NCI-H2171 (cell line): ENCODE measurements at regions not wholly inside any gene's neighbourhood (a gene's known extent, or its start where the extent isn't known, plus 50 kb on each side); places are given as distances from the start of the nearest gene placed in this dataset.

Experiments
- DNase-seq: peaks from one replicate; lab custom pipeline; 2025; lab: John Stamatoyannopoulos, UW

DNA sequence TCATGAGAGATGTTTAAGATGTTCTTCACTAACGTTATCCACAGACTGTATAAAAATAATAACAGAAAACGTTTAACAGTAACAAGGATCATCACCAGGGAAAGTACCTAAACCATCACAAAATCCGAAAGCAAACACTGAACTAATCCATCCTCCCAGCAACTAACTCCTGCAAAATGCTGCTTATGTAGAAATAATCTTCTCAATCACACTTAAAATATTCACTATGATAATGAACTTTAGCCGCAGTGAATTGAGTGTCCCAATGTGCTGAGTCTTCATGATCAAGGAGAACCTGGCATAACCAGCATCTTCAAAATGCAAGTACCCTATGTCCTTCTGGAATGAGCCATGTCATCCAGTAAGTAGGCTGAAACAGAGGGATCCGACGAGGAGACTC is 166.1 kb downstream of the LTN1 start:
- DNase-seq: no peak

DNA sequence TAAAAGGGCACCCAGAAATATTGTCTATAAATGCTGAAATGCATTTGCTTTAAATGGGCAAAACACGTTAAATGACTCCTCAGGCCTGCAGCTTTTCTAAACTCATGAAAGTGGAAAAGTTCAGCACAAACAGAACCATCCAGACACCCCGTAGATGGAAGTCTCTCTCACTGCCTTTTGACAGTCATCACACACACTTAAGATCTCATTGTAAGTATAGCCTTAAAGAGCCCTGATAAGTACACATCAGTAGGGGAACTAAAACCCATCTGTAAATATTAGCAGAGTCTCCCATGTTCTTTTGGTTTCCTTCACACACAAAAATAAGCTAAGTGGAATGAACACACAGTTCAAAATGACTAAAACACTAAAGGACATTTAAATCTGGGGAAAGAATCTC is 166.7 kb downstream of the LTN1 start:
- DNase-seq: no peak

DNA sequence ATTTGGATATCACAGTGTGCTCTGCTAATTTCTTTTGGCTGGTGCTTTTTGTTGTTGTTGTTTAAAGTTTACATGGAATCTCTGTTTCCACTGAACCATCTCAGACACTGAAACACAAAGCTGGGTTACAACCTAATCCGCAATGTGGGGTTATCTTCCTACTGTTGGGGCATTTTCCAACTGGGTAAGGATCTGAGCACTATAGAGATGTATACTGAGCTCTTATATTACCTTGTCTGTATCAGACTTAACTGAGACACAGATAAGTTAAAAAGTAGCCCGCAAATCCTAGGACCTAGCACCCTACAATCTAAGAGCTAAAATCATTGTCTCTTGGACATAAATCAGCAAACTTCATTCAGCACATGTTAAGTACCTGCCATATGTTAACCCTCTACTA is 169.2 kb downstream of the LTN1 start:
- no peak for DNase-seq

DNA sequence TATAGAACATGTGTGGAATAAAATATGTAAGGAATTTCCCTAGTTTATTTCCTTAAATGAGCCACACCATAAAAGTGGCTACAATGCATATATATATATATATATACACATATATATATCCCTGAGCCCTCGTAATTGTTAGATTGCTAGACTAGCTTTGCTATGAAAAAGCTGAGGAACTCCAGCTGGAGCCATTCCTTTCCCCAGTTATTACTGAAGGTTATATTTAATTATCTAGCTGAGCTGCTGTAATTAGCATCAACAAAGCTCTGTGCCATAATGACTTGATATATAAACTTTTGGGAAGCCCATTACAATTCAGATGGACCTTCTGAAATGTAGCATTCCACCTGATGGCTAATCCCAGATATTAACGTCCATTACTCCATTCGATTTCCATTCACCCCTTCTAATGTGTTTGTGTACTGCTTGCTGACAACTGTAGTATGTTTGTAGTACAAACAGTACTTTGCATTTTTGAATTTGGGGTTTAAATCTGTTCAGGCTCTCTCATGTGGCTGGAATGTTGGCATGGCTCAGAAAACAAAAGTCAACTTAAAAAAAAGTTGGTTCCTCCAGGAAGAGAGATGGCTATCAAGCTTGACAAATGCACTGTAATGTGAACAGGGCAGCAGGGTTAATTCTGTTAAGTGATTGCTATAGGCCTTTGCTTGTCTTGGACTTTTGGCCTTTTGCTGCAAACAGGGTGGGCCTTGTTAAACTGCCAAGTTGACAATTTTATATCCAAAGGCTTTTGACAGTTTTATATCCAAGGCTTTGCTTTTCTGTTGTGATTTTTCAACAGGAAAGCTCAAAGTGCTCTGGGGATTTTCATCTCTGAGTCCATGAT is 170.0 kb downstream of the LTN1 start:
- no peak for DNase-seq

DNA sequence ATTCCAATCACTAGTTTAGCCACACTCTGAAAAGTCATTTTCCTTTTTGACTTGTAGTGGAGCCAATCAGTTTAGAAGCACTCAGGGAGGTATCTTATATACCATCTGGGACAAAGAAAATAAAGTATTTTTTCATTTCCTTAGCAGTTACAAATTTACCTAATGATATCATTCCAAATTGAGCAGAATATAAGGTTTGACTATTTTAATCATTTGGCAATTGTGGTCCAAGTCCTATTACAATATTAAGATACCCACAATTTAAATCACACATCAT is 170.6 kb downstream of the LTN1 start:
- no peak for DNase-seq

DNA sequence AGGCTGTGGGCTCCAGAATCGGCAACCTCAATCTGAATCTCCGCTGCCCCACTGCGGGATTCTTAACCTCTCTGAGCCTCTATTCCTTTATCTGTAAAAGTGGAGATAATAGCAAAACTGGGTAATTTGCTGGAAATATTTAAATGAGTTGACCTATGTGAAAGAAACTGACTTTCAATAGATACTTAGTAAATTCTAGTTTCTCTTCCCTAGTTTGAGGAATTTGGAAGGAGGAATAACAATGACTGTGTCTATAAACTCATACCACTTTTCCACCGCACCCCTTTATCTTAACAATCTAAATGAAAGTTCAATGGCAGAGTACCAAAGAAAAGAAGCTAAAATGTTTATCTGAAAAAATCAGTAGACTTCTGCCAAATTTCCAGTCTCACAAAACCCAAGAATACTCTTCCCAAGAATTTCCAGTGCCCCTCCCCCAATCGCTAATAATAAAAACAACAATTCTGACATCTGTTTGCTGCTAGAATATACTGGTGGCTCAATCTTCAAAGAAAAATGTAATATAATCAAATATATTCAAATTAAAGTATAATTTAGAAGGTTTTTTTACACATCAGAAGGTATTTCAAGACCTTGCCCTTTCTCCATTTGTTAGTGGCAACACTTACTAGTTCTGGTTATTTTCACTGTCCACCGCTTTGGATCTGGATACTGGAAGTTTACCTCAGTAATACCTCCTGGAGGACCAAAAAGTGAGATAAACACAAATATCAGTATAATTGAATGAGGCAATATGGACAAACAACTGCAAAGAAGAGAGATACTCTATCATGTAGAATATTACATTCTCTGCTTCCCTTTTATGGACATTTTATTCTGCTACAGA is 171.2 kb downstream of the LTN1 start:
- no peak for DNase-seq

DNA sequence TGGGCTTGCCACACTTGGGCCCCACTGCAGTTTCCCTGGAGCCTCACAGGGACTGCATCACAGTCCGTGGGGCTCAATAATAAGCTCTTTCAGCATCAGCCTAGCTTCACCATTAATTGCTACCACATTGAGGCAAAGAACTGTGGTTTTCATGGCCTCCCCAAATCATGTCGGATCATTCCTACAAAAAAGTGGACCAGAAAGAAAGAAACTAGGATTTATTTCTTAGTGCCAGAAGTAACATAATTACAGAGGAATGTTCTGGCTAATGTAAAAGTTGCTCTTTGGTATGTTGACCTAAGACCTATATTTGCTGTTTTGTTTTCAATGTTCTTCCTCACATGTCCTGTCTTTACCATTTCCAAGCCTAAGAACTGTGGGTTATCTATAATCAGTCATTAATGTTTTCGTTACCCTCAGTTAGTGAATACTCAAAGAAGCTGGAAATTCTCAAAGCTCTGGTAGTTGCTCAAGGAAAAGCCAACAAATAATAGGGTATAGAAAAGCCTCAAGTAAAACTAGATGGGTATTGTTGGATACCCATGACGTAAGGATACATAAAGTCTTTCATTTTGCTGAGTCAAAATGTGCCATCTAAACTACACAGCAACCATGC is 173.9 kb downstream of the LTN1 start:
- DNase-seq: no peak

DNA sequence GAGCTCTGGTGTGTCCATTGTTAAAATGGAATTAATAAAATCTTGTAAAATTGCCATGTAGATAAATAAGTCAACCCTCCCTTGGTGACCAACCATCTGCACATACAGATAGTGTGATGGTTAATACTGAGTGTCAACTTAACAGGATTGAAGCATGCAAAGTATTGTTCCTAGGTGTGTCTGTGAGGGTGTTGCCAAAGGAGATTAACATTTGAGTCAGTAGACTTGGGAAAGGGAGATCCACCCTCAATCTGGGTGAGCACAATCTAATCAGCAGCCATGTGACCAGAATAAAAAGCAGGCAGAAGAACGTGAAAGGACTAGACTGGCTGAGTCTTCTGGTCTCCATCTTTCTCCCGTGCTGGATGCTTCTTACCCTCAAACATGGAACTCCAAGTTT is 174.8 kb downstream of the LTN1 start:
- DNase-seq: no peak

DNA sequence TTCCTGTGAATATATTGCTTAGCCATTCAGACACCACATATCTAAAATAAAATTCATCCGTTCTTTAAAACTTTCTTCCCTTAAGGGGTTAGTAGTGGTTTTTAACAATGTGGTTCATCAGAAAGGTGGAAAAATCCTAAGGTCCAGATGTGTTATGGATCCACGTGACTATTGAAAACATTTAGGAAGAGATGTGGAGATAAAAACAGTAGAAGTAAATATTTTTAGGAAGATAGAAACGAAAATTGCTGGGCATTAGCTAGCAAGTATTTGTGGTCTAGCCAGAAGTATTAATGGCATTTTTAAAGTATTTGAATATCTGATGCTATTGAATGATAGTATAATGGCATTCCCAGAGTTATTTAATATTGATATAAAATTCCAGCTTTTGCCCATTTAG is 180.8 kb downstream of the LTN1 start:
- no peak for DNase-seq

DNA sequence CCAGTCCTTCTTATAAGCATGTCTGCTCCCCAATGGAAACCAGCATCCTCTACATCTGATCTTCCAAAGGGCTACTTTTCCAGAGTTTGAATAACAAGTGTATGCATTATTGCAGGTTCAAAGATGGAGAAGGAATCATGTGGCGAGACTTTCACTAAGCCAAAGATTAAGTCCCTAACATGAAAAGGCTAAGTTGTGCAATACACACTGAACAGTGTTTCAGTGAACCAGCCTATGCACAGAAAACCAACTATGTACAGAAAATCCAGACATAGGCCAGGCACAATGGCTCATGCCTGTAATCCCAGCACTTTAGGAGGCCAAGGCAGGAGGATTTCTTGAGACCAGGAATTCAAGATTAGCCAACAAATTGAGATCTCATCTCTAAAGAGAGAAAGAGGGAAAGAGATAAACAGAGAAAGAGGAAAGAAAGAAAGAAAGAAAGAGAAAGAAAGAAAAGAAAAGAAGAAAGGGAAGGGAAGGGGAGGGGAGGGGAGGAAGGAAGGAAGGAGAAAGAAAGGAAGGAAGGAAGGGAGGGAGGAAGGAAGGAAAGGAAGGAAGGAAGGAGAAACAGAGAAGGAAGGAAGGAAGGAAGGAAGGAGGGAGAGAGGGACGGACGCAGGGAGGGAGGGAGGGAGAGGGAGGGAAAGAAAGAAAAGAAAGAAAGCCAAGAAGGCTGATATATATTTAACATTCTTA is 181.7 kb downstream of the LTN1 start:
- DNase-seq: no peak

DNA sequence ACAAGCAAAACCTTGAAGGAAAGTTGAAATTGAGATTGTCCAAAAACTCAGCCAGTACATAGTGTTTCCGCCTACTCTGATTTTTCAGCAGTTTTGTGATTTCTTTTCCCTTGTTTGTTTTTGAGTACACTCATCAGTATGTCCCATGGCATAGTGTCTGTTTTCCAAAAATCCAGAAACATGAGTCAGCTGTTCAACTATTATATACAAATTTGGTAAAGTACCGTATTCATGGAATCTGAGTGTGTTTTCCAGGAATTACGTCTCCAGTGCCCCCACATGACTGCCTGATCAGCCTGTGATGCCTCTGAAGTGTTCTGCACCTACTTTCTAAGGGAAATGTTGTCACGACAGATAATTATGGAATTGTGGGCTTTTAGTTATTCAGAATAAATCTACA is 186.8 kb downstream of the LTN1 start:
- no peak for DNase-seq

DNA sequence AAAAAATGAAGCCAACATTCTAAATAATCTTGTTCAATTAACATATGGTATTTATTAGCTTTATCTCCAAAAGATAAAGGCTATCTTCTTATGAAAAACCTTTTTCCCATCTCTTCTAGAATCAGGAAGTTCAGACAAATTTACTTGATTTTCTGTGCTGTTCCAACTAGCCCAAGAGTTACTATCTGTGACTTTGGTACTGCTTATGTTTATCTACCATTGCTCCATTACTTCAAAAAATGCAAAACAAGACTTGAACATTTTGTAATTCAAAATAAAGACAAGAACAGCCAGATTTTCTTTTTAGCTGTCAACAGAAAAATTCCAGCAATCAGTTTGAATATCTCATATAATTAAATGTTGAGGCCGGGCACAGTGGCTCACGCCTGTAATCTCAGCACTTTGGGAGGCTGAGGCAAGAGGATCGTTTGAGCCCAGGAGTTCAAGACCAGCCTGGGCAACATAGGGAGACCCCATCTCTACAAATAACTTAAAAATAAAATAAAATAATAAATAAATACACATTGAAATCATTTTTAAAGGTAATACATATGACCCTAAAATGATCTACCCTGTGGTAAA is 188.5 kb downstream of the LTN1 start:
- DNase-seq: no peak

DNA sequence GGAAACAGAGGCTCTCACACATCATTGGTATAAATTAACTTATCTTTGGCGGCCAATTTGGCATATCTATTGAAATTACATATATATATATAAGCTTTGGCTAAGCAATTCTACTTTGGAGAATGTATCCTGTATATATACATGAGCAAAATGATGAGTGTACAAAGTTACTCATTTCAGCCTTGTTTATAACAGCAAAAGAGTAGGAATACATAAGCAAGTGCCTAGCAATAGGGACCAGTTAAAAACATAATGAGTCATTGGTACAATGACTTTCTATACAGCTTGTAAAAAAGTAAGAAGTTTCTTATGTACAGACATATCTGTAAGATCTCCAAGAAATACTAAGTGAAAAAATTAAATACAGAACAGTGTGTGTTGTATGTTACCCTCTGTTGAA is 190.8 kb downstream of the LTN1 start:
- no peak for DNase-seq

DNA sequence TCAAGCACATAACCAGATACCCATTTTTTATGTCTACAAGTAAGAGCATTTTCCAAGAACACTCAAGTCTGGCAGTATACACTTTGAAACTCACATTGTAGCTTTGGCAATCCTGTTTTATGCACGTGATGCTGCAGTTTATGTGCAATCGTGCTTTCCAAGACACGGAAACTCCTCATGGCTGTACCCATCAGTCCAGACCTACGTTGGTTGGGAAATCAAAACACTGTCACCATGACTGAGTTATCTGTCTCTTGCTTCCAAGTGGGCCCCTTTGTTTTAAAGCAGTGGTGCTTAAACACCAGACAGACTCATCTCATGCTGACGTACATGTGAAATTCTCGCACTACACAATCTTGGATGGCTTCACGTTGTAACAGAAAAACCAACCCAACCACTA is 192.8 kb downstream of the LTN1 start:
- DNase-seq: no peak

DNA sequence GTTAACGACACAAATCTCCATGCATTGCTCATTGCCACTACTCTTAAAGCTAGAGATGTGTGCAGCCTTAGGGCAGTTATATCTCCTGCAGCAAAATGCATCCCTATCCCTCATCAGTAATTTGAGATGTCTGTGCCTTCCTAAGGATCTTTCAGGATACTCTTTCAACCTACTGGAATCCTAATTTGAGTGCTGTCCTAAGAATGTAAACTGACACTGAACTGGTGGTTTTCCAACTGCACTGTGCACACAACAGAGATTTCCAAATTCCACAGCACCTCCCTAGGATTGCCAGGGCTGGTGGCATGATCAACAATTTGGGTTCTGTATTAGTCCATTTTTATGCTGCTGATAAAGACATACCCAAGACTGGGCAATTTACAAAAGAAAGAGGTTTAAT is 193.9 kb downstream of the LTN1 start:
- DNase-seq: no peak

DNA sequence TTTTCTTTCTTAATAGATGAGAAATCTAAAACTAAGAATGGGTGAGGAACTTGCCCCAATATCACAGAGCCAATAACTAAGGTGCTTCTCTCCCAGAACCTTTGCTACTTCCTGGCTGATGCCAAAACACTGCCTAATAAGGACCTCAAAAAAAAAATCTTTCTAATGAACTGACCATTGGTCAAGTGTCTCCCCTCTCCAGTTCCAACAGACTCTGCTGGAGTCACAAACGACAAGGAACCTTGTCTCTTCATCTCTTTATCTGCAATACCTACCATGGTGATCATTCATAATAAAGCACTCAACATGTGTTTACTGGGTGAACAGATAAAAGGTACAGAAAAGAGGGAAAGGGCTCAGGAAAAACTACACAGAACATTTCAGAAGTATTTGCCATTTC is 197.4 kb downstream of the LTN1 start:
- no peak for DNase-seq

DNA sequence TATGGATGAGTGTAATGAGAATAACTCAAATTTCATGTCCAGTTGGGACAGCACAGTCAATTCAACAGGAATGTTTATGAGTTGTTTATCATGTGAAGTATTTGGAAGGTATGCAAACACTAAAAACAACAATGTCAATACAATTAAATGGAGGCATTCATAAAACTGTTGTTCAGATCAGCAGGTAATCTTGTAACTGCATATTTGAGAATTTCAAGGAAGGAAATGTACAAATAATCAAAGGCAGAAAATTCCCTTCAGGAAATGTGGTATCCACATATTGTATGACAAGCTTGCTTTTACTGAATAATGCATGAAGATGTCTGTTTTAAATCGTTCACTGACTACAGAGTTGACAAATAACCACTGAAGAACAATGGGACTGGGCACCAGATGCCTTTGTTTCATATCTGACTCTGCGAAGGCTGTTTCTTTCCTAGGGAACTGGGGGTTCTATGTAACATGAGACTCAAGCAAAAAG is 198.3 kb downstream of the LTN1 start:
- no peak for DNase-seq

DNA sequence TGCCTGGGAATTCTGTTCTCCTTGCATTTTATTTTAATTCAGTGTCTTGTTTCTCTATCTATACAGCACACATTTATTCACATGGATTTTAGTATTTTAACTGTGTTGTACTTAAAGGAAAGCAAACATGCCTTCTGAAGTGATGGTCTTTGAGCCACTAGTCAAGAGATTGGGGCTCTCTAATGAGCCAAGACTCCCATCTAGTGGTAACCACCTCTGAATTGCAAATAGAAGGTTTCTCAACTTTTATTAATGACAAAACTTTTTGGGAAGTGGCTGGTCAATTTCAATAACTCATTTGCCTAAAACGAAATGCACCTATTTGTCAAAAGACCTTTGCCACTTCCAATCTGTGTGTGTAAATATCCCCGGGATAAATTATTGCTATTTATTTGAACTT is 199.6 kb downstream of the LTN1 start:
- DNase-seq: no peak

DNA sequence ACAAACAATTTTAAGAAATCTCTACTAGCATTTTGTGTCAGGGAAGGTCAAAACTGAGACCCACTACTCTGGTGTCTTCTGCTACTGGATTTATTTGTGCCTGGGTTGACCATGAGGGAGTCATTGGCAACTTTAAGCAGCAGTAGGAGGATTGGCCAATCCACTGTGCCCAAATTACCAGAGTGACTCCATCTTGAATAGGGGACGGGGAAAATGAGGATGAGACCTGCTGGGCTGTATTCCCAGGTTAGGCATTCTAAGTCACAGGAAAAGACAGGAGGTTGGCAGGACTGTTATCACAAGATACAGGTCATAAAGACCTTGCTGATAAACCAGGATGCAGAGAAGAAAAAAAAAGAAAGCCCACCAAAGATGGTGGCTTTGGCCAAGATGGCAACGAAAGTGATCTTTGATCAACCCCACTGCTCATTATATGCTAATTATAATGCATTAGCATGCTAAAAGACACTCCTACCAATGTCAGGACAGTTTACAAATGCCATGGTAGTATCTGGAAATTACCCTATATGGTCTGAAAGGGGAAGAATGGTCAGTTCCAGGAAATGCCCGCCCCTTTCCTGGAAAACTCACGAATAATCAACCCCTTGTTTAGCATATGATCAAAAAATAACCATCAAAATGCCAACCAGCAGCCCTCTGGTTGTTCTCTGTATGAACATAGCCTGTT is 200.9 kb downstream of the LTN1 start:
- no peak for DNase-seq

DNA sequence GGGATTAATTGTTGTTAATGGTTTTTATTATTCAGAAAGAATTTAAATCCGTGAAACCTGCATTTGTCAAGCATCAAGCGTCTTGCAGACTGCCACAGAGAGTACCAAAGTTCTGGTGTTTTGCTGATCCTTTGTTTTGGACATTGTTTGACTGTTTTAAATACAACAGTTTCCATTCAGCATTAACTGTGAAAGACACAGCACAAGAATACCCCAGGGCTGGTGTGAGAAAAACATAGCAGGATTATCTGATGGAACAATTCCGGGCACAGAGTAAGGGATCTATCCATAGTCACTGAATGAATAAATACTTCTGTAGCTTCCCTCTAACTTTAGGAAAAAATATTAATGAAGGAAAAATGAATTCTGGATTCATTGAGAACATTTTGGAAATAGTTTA is 202.3 kb downstream of the LTN1 start:
- DNase-seq: no peak

DNA sequence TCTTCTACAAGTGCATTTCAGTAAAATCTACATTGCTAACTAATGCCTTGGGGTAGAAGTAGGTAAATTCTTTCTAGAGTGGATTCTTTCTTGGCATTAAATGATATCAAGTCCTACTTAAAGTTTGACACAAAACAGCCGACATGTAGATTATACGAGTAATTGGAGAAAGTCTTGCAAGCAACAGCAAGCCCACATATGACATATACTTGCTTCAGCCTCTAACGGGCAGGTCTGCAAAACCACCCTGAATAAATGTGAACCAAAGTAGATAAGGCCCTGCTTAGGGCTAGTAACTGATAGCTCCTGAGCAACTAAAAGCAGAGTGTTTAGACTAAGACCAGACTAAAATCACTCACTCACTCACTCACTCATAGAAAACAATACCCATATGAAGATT is 203.2 kb downstream of the LTN1 start:
- DNase-seq: no peak

DNA sequence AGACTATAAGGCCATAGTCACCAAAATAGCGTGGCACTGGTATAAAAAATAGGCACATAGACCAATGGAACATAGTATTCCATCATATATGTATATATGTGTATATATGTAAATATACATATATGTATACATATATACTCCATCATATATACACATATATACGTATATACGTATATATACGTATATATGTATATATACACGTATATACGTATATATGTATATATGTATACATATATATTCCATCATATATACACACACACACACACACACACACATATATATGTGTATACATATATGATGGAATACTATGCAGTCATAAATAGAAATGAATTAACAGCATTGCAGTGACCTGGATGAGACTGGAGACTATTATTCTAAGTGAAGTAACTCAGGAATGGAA is 204.6 kb downstream of the LTN1 start:
- no peak for DNase-seq
